ENCODE measurements at regions not wholly inside any gene's neighbourhood (a gene's known extent, or its start where the extent isn't known, plus 50 kb on each side); places are given as distances from the start of the nearest gene placed in this dataset.
"Not testable (repeated sequence)": the region's sequence is repeated elsewhere in the genome, so short reads cannot be mapped to it uniquely, and the experiment has no call there.

- no peaks in the 10 kb centered on the region for H4K20me1 ChIP-seq (ENCODE audit: insufficient read depth)
- WGBS (ENCODE audit: low lambda C conversion rate) = 93% methylated on average over 17 of the region's 20 CpGs
- no peak overlapping the region for H3K27ac ChIP-seq (ENCODE audit: low read depth in 2 of 2, low read length in 1 of 2)
- no peaks in the 10 kb centered on the region for H3K9me2 ChIP-seq
- no peak overlapping the region for H3K4me2 ChIP-seq
- no peaks in the 10 kb centered on the region for H3K79me2 ChIP-seq (ENCODE audit: insufficient read depth)
- no peak overlapping the region for H3K4me3 ChIP-seq (ENCODE audit: low read depth in 2 of 2, low read length in 1 of 2)
- DNase-seq = no peak
- no peaks in the 10 kb centered on the region for H3K9me3 ChIP-seq
- no peaks in the 10 kb centered on the region; the same call in 1 of the 2 replicates for H3K27me3 ChIP-seq (ENCODE audit: insufficient read depth)
- POLR2A ChIA-PET = no interaction called here
- no peaks in the 10 kb centered on the region for H3F3A ChIP-seq (replicated peaks; ENCODE audit: insufficient read depth)
- CTCF ChIA-PET = interaction anchor here (0.6 to 1.4 kb wide), 2 partner anchors 8 to 169 kb away, joined by 4 read pairs; partner anchors contain the start of gene KCNF1
- TF ChIP-seq, protein P1, sequence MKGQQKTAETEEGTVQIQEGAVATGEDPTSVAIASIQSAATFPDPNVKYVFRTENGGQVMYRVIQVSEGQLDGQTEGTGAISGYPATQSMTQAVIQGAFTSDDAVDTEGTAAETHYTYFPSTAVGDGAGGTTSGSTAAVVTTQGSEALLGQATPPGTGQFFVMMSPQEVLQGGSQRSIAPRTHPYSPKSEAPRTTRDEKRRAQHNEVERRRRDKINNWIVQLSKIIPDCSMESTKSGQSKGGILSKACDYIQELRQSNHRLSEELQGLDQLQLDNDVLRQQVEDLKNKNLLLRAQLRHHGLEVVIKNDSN (IDR thresholded peaks at IDR 0.05; ENCODE audit: borderline replicate concordance, low read depth) = no peak
- TF ChIP-seq ELF1 (IDR thresholded peaks at IDR 0.05) (no peak), SMC3 (IDR thresholded peaks at IDR 0.05; ENCODE audit: low read depth, low read length) (no peak), TAF1 (IDR thresholded peaks at IDR 0.05; ENCODE audit: borderline replicate concordance, low read depth, low read length) (no peak), FOSL2 (IDR thresholded peaks at IDR 0.05; ENCODE audit: borderline replicate concordance, low read depth) (no peak)
- H3K36me3 ChIP-seq (replicated peaks in 1 of 2; ENCODE audit: control insufficient read depth in 1 of 2, insufficient read depth in 2 of 2, low read length in 1 of 2) = no peaks in the 10 kb centered on the region
- H3K9ac ChIP-seq = no peak overlapping the region
- H2AFZ ChIP-seq (ENCODE audit: low read depth) = no peak overlapping the region
- no peaks in the 10 kb centered on the region for H3K4me1 ChIP-seq (ENCODE audit: control insufficient read depth in 1 of 2, insufficient read depth in 2 of 2, low read depth in 1 of 2, low read length in 1 of 2)
These were observed 74.8 kb upstream of the SLC66A3 start for GRCh38 chr2:11080253-11081115.

DNA sequence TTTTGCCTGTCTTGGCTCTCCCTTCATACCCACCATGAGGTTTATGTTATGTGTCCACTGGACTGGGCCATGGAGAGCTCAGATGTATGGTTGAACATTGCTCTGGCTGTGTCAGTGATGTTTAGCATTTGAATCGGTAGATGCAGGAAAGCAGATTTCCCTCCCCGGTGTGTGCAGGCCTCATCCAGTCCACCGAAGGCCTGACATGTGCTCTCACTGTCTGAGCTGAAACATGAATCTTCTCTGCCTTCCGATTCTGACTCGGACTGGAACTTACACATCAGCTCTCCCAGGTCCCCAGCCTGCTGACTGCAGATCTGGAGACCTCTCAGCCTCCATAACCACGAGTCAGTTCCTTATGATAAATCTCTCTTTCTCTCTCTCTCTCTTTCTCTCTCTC is 72.4 kb upstream of the SLC66A3 start:
- TF ChIP-seq MXI1 (IDR thresholded peaks at IDR 0.05; ENCODE audit: low read depth, low read length) (no peak), TAF1 (IDR thresholded peaks at IDR 0.05; ENCODE audit: borderline replicate concordance, low read depth, low read length) (no peak), YY1 (IDR thresholded peaks at IDR 0.05; ENCODE audit: low read depth) (no peak), TCF12 (IDR thresholded peaks at IDR 0.05) (no peak), TEAD4 (IDR thresholded peaks at IDR 0.05; ENCODE audit: borderline replicate concordance, insufficient read depth) (no peak), EP300 (IDR thresholded peaks at IDR 0.05; ENCODE audit: borderline replicate concordance in 1 of 2, low read depth in 1 of 2, low read length in 1 of 2) (no peak), IRF3 (IDR thresholded peaks at IDR 0.05; ENCODE audit: low read depth, low read length) (no peak), GATA2 (CRISPR knock-in tag; IDR thresholded peaks at IDR 0.05) (no peak), RCOR1 (IDR thresholded peaks at IDR 0.05; ENCODE audit: low read length) (no peak)
- TF ChIP-seq, protein P2, sequence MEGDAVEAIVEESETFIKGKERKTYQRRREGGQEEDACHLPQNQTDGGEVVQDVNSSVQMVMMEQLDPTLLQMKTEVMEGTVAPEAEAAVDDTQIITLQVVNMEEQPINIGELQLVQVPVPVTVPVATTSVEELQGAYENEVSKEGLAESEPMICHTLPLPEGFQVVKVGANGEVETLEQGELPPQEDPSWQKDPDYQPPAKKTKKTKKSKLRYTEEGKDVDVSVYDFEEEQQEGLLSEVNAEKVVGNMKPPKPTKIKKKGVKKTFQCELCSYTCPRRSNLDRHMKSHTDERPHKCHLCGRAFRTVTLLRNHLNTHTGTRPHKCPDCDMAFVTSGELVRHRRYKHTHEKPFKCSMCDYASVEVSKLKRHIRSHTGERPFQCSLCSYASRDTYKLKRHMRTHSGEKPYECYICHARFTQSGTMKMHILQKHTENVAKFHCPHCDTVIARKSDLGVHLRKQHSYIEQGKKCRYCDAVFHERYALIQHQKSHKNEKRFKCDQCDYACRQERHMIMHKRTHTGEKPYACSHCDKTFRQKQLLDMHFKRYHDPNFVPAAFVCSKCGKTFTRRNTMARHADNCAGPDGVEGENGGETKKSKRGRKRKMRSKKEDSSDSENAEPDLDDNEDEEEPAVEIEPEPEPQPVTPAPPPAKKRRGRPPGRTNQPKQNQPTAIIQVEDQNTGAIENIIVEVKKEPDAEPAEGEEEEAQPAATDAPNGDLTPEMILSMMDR (IDR thresholded peaks at IDR 0.05) = no peak
- TF ChIP-seq, protein P3, sequence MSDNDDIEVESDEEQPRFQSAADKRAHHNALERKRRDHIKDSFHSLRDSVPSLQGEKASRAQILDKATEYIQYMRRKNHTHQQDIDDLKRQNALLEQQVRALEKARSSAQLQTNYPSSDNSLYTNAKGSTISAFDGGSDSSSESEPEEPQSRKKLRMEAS (IDR thresholded peaks at IDR 0.05; ENCODE audit: low read depth) = no peak
- H4K20me1 ChIP-seq (ENCODE audit: insufficient read depth) = no peaks in the 10 kb centered on the region
- DNase-seq = no peak
- H3F3A ChIP-seq (replicated peaks; ENCODE audit: insufficient read depth) = no peaks in the 10 kb centered on the region
- no peak overlapping the region for H2AFZ ChIP-seq (ENCODE audit: low read depth)
- ChIA-PET CTCF (interaction anchor here (0.7 to 2.1 kb wide), 2 partner anchors 26 to 42 kb away, joined by 3 to 7 read pairs; no protein-coding TSS in a partner anchor), POLR2A (no interaction called here)
- no peak overlapping the region for H3K4me2 ChIP-seq
- no peaks in the 10 kb centered on the region for H3K9me3 ChIP-seq
- H3K36me3 ChIP-seq (replicated peaks in 1 of 2; ENCODE audit: control insufficient read depth in 1 of 2, insufficient read depth in 2 of 2, low read length in 1 of 2) = no peaks in the 10 kb centered on the region
- no peaks in the 10 kb centered on the region for H3K4me1 ChIP-seq (ENCODE audit: control insufficient read depth in 1 of 2, insufficient read depth in 2 of 2, low read depth in 1 of 2, low read length in 1 of 2)
- H3K9ac ChIP-seq = no peak overlapping the region
- no peaks in the 10 kb centered on the region for H3K9me2 ChIP-seq
- H3K27ac ChIP-seq (ENCODE audit: low read depth in 2 of 2, low read length in 1 of 2) = no peak overlapping the region
- WGBS (ENCODE audit: low lambda C conversion rate) = 68% methylated on average over 6 of the region's 6 CpGs
- H3K4me3 ChIP-seq (ENCODE audit: low read depth in 2 of 2, low read length in 1 of 2) = no peak overlapping the region
- no peaks in the 10 kb centered on the region for H3K79me2 ChIP-seq (ENCODE audit: insufficient read depth)
- no peaks in the 10 kb centered on the region; the same call in 1 of the 2 replicates for H3K27me3 ChIP-seq (ENCODE audit: insufficient read depth)

- POLR2A ChIA-PET; H2AFZ ChIP-seq (ENCODE audit: low read depth): not testable (repeated sequence)
These were observed 66.4 kb upstream of the SLC66A3 start for GRCh38 chr2:11088821-11089220.

More at GRCh38 chr2:11088821-11089220, 66.4 kb upstream of the SLC66A3 start:
- H3K79me2 ChIP-seq (ENCODE audit: insufficient read depth); H3K36me3 ChIP-seq (replicated peaks in 1 of 2; ENCODE audit: control insufficient read depth in 1 of 2, insufficient read depth in 2 of 2, low read length in 1 of 2); H3K4me3 ChIP-seq (ENCODE audit: low read depth in 2 of 2, low read length in 1 of 2); H3K9ac ChIP-seq; H3F3A ChIP-seq (replicated peaks; ENCODE audit: insufficient read depth); H4K20me1 ChIP-seq (ENCODE audit: insufficient read depth); DNase-seq; H3K4me1 ChIP-seq (ENCODE audit: control insufficient read depth in 1 of 2, insufficient read depth in 2 of 2, low read depth in 1 of 2, low read length in 1 of 2); H3K9me2 ChIP-seq; H3K27me3 ChIP-seq (ENCODE audit: insufficient read depth); H3K4me2 ChIP-seq; H3K9me3 ChIP-seq; H3K27ac ChIP-seq (ENCODE audit: low read depth in 2 of 2, low read length in 1 of 2): not testable (repeated sequence)
- CTCF ChIA-PET = interaction anchor here (0.9 to 1.6 kb wide), 6 partner anchors 9 to 179 kb away, joined by 3 to 4 read pairs (median 4); no protein-coding TSS in a partner anchor
- WGBS (ENCODE audit: low lambda C conversion rate) = 91% methylated on average over 17 of the region's 17 CpGs

Data from SK-N-SH (cell line).